PFSK-1 (cell line): ENCODE measurements at regions not wholly inside any gene's neighbourhood (a gene's known extent, or its start where the extent isn't known, plus 50 kb on each side); places are given as distances from the start of the nearest gene placed in this dataset.

Source experiments
- FOXP2 ChIP-seq: optimal IDR thresholded peaks from 2 replicates; pipeline ENCODE3; 2011; ENCODE audit warnings: borderline replicate concordance, control low read depth, inconsistent platforms; ENCODE audit not compliant: insufficient read depth; ENCODE audit errors: extremely low read length, extremely low read depth
- POLR2AphosphoS5 ChIP-seq: IDR thresholded peaks from 2 replicates; pipeline ENCODE4 v1.6.1; 2012; ENCODE audit warnings: low read depth, mild to moderate bottlenecking, control low read depth, low read length, moderate library complexity
- REST ChIP-seq, 2 experiments: IDR thresholded peaks; 2 replicates each; pipeline versions ENCODE4 v1.6.1 to v1.8.0; 2011 to 2012; ENCODE audit warnings: low read depth in 2 of 2, low read length in 2 of 2, control low read depth in 1 of 2, inconsistent platforms in 1 of 2, mild to moderate bottlenecking in 1 of 2, moderate library complexity in 1 of 2; ENCODE audit not compliant: insufficient read depth in 1 of 2
- SIN3A ChIP-seq: IDR thresholded peaks from 2 replicates; pipeline ENCODE4 v1.6.1; 2012; ENCODE audit warnings: mild to moderate bottlenecking, low read length, moderate library complexity, borderline replicate concordance; ENCODE audit not compliant: insufficient read depth
- TAF1 ChIP-seq: IDR thresholded peaks from 2 replicates; pipeline ENCODE4 v1.6.1; 2012; ENCODE audit warnings: low read length, control low read depth, borderline replicate concordance; ENCODE audit not compliant: insufficient read depth

GRCh38 chr6:91221072-91221720 lies 634.3 kb upstream of the MAP3K7 start:
- TF ChIP-seq FOXP2 (no peak), REST (IDR thresholded peaks at IDR 0.05; ENCODE audit: insufficient read depth in 1 of 2, low read depth in 2 of 2, low read length in 2 of 2) (no peak), POLR2AphosphoS5 (no peak), SIN3A (no peak)

- no peak for TF ChIP-seq TAF1
- TF ChIP-seq POLR2AphosphoS5 = no peak
- no peak for TF ChIP-seq REST (IDR thresholded peaks at IDR 0.05; ENCODE audit: insufficient read depth in 1 of 2, low read depth in 2 of 2, low read length in 2 of 2)
- no peak for TF ChIP-seq SIN3A
- no peak for TF ChIP-seq FOXP2
These were observed 626.5 kb upstream of the MAP3K7 start for GRCh38 chr6:91213229-91213901.

GRCh38 chr6:91198588-91199255 lies 611.9 kb upstream of the MAP3K7 start:
- TF ChIP-seq TAF1 (no peak), FOXP2 (no peak), REST (IDR thresholded peaks at IDR 0.05; ENCODE audit: insufficient read depth in 1 of 2, low read depth in 2 of 2, low read length in 2 of 2) (no peak), POLR2AphosphoS5 (no peak), SIN3A (no peak)

- no peak for TF ChIP-seq TAF1
- TF ChIP-seq SIN3A = no peak
- TF ChIP-seq FOXP2 = no peak
- TF ChIP-seq POLR2AphosphoS5 = no peak
- no peak for TF ChIP-seq REST (IDR thresholded peaks at IDR 0.05; ENCODE audit: insufficient read depth in 1 of 2, low read depth in 2 of 2, low read length in 2 of 2)
These were observed 609.9 kb upstream of the MAP3K7 start for GRCh38 chr6:91196729-91197128.
